ENCODE measurements at regions not wholly inside any gene's neighbourhood (a gene's known extent, or its start where the extent isn't known, plus 50 kb on each side); places are given as distances from the start of the nearest gene placed in this dataset.

- H3K4me1 Mint-ChIP-seq = peaks cover 50% of the 10 kb centered on the region
- H3K27ac Mint-ChIP-seq = peak overlapping the region in 4 of 7 donors; percentile 4 to 90 (median 68)
- intact Hi-C loops (cut with micrococcal nuclease) = loop anchor here in 1 of 2 donors (5.0 kb wide), 1 partner anchor 36 kb away; no protein-coding TSS in a partner anchor
- 15% methylated on average over 11 of the region's 17 CpGs for WGBS (ENCODE audit: insufficient coverage)
- Histone ChIP-seq H3K4me2 (replicated peaks; ENCODE audit: extremely low read depth, low read length, poor library complexity, severe bottlenecking) (peak overlapping the region; percentile 65), H3K27me3 (ENCODE audit: control insufficient read depth in 2 of 2, insufficient read depth in 2 of 2, low read length in 2 of 2) (no peaks in the 10 kb centered on the region), H3K9me3 (replicated peaks in 1 of 2; ENCODE audit: control insufficient read depth in 1 of 2, insufficient read depth in 1 of 2, low read length in 2 of 2) (peaks cover 0 to 5% of the 10 kb centered on the region in 2 donors), H2AFZ (ENCODE audit: insufficient read depth, low read depth, low read length, poor library complexity, severe bottlenecking) (peak overlapping the region; percentile 73), H4K20me1 (ENCODE audit: insufficient read depth, low read length) (no peaks in the 10 kb centered on the region), H3K4me3 (replicated peaks in 1 of 3; ENCODE audit: low read depth in 2 of 3, low read length in 3 of 3) (peak overlapping the region in 1 of 3 experiments; percentile 60), H3K4me1 (ENCODE audit: control insufficient read depth in 1 of 2, insufficient read depth in 2 of 2, low read length in 2 of 2) (peaks cover 40 to 53% of the 10 kb centered on the region in 2 donors), H3K27ac (ENCODE audit: low read depth in 1 of 2, low read length in 2 of 2) (peak overlapping the region in 1 of 2 donors; percentile 13), H3K36me3 (replicated peaks in 1 of 2; ENCODE audit: control insufficient read depth in 1 of 2, insufficient read depth in 2 of 2, low read length in 2 of 2) (no peaks in the 10 kb centered on the region), H3K79me2 (ENCODE audit: insufficient read depth, low read length) (no peaks in the 10 kb centered on the region), H3K9ac (ENCODE audit: insufficient read depth, low read length, poor library complexity, severe bottlenecking) (no peak overlapping the region)
- TF ChIP-seq CTCF (IDR thresholded peaks at IDR 0.05) = no peak
- peaks cover 0 to 8% (median 3%) of the 10 kb centered on the region in 7 donors for H3K9me3 Mint-ChIP-seq
- H3K36me3 Mint-ChIP-seq = peaks cover 0 to 6% of the 10 kb centered on the region in 2 donors
- H3K4me3 Mint-ChIP-seq = peak overlapping the region in 1 of 2 donors; percentile 65
- peak in 2 of 3 donors; percentile 55 for DNase-seq
- peaks cover 0 to 3% (median 0%) of the 10 kb centered on the region in 3 donors for H3K27me3 Mint-ChIP-seq (ENCODE audit: low read depth in 3 of 3)
Measured at GRCh38 chr1:234918181-234918841, 210.3 kb downstream of the TOMM20 start.

- Mint-ChIP-seq H3K9me3 (peaks cover 0 to 8% (median 3%) of the 10 kb centered on the region in 7 donors), H3K27me3 (ENCODE audit: low read depth in 3 of 3) (peaks cover 0 to 5% (median 0%) of the 10 kb centered on the region in 3 donors), H3K4me1 (peaks cover 56% of the 10 kb centered on the region), H3K36me3 (peaks cover 0 to 6% of the 10 kb centered on the region in 2 donors), H3K4me3 (no peak overlapping the region), H3K27ac (peak overlapping the region in 3 of 7 donors; percentile 4 to 74 (median 30))
- Histone ChIP-seq H3K4me3 (replicated peaks in 1 of 3; ENCODE audit: low read depth in 2 of 3, low read length in 3 of 3) (no peak overlapping the region), H3K27me3 (ENCODE audit: control insufficient read depth in 2 of 2, insufficient read depth in 2 of 2, low read length in 2 of 2) (no peaks in the 10 kb centered on the region), H3K36me3 (replicated peaks in 1 of 2; ENCODE audit: control insufficient read depth in 1 of 2, insufficient read depth in 2 of 2, low read length in 2 of 2) (no peaks in the 10 kb centered on the region), H3K9ac (ENCODE audit: insufficient read depth, low read length, poor library complexity, severe bottlenecking) (no peak overlapping the region), H3K9me3 (replicated peaks in 1 of 2; ENCODE audit: control insufficient read depth in 1 of 2, insufficient read depth in 1 of 2, low read length in 2 of 2) (peaks cover 0 to 5% of the 10 kb centered on the region in 2 donors), H3K27ac (ENCODE audit: low read depth in 1 of 2, low read length in 2 of 2) (peak overlapping the region in 1 of 2 donors; percentile 13), H3K4me2 (replicated peaks; ENCODE audit: extremely low read depth, low read length, poor library complexity, severe bottlenecking) (peak overlapping the region; percentile 65), H4K20me1 (ENCODE audit: insufficient read depth, low read length) (no peaks in the 10 kb centered on the region), H3K79me2 (ENCODE audit: insufficient read depth, low read length) (no peaks in the 10 kb centered on the region), H2AFZ (ENCODE audit: insufficient read depth, low read depth, low read length, poor library complexity, severe bottlenecking) (no peak overlapping the region), H3K4me1 (ENCODE audit: control insufficient read depth in 1 of 2, insufficient read depth in 2 of 2, low read length in 2 of 2) (peaks cover 40 to 57% of the 10 kb centered on the region in 2 donors)
- intact Hi-C loops (cut with micrococcal nuclease) = loop anchor here in 1 of 2 donors (5.0 kb wide), 1 partner anchor 35 kb away; no protein-coding TSS in a partner anchor
- 92% methylated on average over 19 of the region's 23 CpGs for WGBS (ENCODE audit: insufficient coverage)
- TF ChIP-seq CTCF (IDR thresholded peaks at IDR 0.05) = no peak
- no peak for DNase-seq
Measured at GRCh38 chr1:234917495-234918180, 211.0 kb downstream of the TOMM20 start.

All from CD14-positive monocyte (primary cell).